Peyer's patch (tissue), 4 donors: ENCODE measurements at regions not wholly inside any gene's neighbourhood (a gene's known extent, or its start where the extent isn't known, plus 50 kb on each side); places are given as distances from the start of the nearest gene placed in this dataset.

Experiments
- CTCF ChIP-seq, 6 experiments: fragments of 450-650 bp in 4 of 6; fragments of 200-600 bp in 2 of 6; sonication (generic) in 1 of 6; IDR thresholded peaks; one replicate each; pipeline ENCODE4 v1.5.1; 2017 to 2019; ENCODE audit warnings: antibody characterized with exemption in 6 of 6, mild to moderate bottlenecking in 3 of 6, moderate library complexity in 1 of 6
- POLR2A ChIP-seq, 2 donors: fragments of 450-650 bp; IDR thresholded peaks; one replicate each; pipeline ENCODE4 v1.5.1; 2017; ENCODE audit warnings: antibody characterized with exemption in 2 of 2, mild to moderate bottlenecking in 2 of 2, moderate library complexity in 2 of 2

GRCh38 chr3:22063500-22063899 is 312.5 kb upstream of the ZNF385D start:
- TF ChIP-seq CTCF (IDR thresholded peaks at IDR 0.05) (no peak), POLR2A (IDR thresholded peaks at IDR 0.05) (no peak)
